GM20000 (cell line): ENCODE measurements at regions not wholly inside any gene's neighbourhood (a gene's known extent, or its start where the extent isn't known, plus 50 kb on each side); places are given as distances from the start of the nearest gene placed in this dataset.

ENCODE experiments used
- DNase-seq: peaks from one replicate; pipeline ENCODE4 v3.0.0; 2012; ENCODE audit warnings: low spot score
- TF ChIP-seq, protein P1 (sequence below): IDR thresholded peaks from 2 replicates; pipeline ENCODE4 v1.5.1; 2012; ENCODE audit warnings: mild to moderate bottlenecking, control low read depth; ENCODE audit errors: extremely low read depth, missing control alignments

DNA sequence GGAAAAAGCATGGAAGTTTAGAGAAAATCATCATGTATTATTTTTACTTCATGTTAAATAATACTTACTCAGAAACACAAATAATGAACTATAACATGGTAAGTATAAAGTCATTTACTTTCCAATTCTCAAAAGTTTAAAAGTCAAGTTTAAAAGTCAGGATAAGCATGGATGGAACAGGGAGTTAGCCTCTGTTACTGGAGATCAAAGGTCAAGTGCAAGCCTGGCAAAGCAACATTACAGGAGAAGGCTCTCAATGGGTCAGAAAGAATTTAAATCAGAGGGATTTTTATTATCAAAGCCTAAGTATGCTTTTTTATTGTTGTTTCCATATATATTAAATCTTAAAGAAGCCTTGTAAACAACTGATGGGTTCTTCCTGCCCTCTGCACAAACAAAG is 505.4 kb downstream of the KCNA4 start:
- no peak for DNase-seq

DNA sequence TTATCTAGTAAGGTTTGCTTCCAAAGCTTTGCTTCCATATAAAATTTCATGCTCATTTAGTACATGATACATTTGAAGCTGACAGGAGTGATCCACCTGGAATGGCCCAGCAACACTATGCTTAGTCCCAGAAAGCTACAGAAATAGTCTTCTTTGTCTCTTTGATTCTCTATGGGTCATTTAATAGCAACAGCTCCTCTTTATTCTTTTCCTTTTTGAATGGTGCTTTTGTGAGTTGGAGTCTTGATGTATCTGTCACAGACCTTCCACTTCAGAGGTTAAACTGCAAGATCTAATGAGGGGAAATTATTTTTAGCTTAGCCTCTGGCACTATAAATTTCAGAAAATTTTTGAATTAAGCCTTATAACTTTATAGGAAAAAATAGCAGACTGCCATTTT is 509.5 kb downstream of the KCNA4 start:
- TF ChIP-seq, protein P1, sequence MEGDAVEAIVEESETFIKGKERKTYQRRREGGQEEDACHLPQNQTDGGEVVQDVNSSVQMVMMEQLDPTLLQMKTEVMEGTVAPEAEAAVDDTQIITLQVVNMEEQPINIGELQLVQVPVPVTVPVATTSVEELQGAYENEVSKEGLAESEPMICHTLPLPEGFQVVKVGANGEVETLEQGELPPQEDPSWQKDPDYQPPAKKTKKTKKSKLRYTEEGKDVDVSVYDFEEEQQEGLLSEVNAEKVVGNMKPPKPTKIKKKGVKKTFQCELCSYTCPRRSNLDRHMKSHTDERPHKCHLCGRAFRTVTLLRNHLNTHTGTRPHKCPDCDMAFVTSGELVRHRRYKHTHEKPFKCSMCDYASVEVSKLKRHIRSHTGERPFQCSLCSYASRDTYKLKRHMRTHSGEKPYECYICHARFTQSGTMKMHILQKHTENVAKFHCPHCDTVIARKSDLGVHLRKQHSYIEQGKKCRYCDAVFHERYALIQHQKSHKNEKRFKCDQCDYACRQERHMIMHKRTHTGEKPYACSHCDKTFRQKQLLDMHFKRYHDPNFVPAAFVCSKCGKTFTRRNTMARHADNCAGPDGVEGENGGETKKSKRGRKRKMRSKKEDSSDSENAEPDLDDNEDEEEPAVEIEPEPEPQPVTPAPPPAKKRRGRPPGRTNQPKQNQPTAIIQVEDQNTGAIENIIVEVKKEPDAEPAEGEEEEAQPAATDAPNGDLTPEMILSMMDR = no peak
- no peak for DNase-seq

More for the DNA sequence above, 505.4 kb downstream of the KCNA4 start:
- TF ChIP-seq, protein P1 = no peak

DNA sequence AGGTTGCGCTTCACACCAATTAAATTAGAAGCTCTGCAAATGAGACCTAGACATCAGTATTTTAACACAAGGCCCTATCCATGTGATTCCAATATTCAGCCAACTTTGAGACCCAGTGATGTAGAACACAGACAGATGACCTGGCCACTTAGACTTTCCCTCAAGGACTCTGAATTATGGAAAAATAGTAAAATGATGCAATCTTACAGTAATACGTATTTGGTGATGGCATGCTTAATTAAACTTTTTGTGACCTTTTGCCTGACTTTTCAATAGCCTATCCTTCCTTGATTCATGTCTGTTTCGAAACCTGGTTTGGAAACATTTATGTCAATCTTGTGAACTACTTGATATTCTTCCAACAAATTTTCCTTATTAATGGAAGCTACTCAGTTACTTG is 521.2 kb downstream of the KCNA4 start:
- TF ChIP-seq, protein P1 = no peak
- no peak for DNase-seq

DNA sequence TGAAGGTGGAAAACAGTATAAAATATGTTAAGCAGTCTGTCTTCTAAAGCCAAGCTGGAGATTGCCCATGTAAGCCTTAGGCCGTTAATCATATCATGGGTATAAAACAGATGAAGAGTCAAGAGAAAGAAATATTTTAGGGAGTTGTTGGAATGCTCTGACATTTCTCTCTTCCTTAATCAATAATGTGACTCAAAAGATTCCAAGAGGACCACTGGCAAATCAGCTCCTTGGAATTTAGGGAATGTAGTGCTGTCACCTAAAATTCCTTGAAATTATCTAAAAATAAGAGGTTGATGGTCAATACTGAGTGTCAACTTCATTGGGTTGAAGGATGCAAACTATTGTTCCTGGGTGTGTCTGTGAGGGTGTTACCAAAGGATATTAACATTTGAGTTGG is 525.9 kb downstream of the KCNA4 start:
- TF ChIP-seq, protein P1 = no peak
- DNase-seq = no peak

DNA sequence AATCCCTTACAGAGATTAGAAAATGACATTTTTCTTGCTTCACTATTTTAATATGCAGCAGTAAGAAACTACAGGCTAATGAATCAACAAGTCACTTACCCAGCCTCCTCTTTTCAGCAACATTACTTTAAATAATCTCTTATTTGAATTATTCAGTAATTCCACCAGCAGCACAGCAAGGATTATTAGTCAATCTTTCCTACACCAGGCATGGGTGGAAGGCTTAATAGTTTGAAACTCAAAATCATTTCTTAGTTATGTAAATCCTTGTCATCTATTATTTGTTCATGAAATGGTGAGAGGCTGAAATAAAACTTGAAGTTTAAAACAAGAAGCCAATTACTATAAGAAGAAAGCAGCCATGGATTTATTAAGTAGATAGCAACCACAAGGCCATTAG is 530.5 kb downstream of the KCNA4 start:
- DNase-seq = no peak
- TF ChIP-seq, protein P1 = no peak

DNA sequence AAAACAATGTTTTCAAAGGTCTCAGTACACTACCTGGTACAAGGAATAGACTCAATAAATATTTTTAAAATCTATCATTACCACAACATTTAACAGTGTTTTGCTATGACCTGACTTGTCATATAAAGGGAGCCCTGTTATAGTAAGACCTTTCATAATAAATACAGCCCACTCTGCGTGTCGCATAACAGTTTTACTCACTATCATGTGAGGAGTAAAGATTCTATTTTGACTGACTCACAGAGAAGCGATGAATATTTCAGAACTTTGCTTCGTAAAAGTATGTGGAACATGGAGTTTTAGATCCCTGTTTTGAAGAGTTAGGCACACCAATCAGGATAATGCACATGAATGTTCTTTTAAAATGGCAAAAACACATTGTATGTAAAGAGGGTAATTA is 531.2 kb downstream of the KCNA4 start:
- no peak for DNase-seq
- TF ChIP-seq, protein P1 = no peak

DNA sequence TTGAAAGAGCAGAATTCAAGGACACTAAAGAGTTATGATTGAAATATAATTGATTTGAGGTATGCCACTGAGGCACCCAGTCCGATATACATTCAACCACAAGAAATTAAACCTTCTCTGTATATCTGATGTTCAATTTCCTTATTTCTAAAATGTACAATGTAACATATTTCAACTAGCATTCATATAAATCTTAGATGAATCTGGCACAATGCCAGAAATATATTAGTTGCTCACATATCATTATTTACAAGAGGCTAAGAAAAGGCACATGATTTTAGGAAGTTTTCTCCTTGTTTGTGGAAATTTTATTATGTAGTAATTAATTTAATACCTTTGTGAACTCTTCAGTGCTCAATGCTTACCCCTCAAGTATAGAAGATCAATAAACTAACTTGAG is 532.3 kb downstream of the KCNA4 start:
- no peak for DNase-seq
- TF ChIP-seq, protein P1 = no peak
